GM23338 (cell line): ENCODE measurements at regions not wholly inside any gene's neighbourhood (a gene's known extent, or its start where the extent isn't known, plus 50 kb on each side); places are given as distances from the start of the nearest gene placed in this dataset.

Source experiments
- ATAC-seq: fragments of 200-7000 bp; cut with Tn5 transposase; 3 replicates; pipeline ENCODE4 v1.9.1; 2020
- DNase-seq: peaks from one replicate; pipeline ENCODE4 v3.0.0-alpha.2; 2015; ENCODE audit warnings: low spot score
- H2AFZ ChIP-seq: fragments of 200-600 bp; sonication (generic); 2 replicates; pipeline ENCODE4 v1.8.0; 2016; ENCODE audit warnings: antibody characterized with exemption, mild to moderate bottlenecking, moderate library complexity
- H3F3A ChIP-seq: fragments of 200-600 bp; sonication (generic); replicated peaks from 2 replicates; pipeline ENCODE4 v1.8.0; 2017; ENCODE audit warnings: antibody characterized with exemption, mixed run types, low read depth
- H3K27ac ChIP-seq: fragments of 200-600 bp; sonication (generic); 2 replicates; pipeline ENCODE4 v1.6.1; 2016; ENCODE audit warnings: low read depth
- H3K27me3 ChIP-seq: fragments of 200-600 bp; sonication (generic); 2 replicates; pipeline ENCODE4 v1.8.0; 2016; ENCODE audit warnings: mild to moderate bottlenecking, mixed run types, moderate library complexity; ENCODE audit not compliant: insufficient read depth
- H3K36me3 ChIP-seq: fragments of 200-600 bp; sonication (generic); 2 replicates; pipeline ENCODE4 v1.8.0; 2016; ENCODE audit warnings: mild to moderate bottlenecking; ENCODE audit not compliant: insufficient read depth
- H3K4me1 ChIP-seq: fragments of 200-600 bp; sonication (generic); 2 replicates; pipeline ENCODE4 v1.8.0; 2016; ENCODE audit warnings: mild to moderate bottlenecking, moderate library complexity; ENCODE audit not compliant: insufficient read depth
- H3K4me2 ChIP-seq: fragments of 200-600 bp; sonication (generic); 2 replicates; pipeline ENCODE4 v1.7.1; 2017; ENCODE audit warnings: mixed run types
- H3K4me3 ChIP-seq: fragments of 200-600 bp; sonication (generic); 2 replicates; pipeline ENCODE4 v1.6.1; 2016; ENCODE audit warnings: mixed run types
- H3K79me2 ChIP-seq: fragments of 200-600 bp; sonication (generic); replicated peaks from 2 replicates; pipeline ENCODE4 v1.8.0; 2017; ENCODE audit warnings: mild to moderate bottlenecking; ENCODE audit not compliant: insufficient read depth
- H3K9me2 ChIP-seq: fragments of 200-600 bp; sonication (generic); 2 replicates; pipeline ENCODE4 v1.8.0; 2017; ENCODE audit not compliant: insufficient read depth
- H4K20me1 ChIP-seq: fragments of 200-600 bp; sonication (generic); replicated peaks from 2 replicates; pipeline ENCODE4 v1.8.0; 2017; ENCODE audit warnings: mild to moderate bottlenecking; ENCODE audit not compliant: insufficient read depth
- H3K27ac Mint-ChIP-seq: 2 replicates; pipeline ENCODE4 v1.8.0; 2020; ENCODE audit warnings: inconsistent platforms, mild to moderate bottlenecking, moderate library complexity, mixed read lengths
- H3K27me3 Mint-ChIP-seq: 3 replicates; pipeline ENCODE4 v1.8.0; 2022; ENCODE audit warnings: low read depth, mild to moderate bottlenecking, moderate library complexity, mixed read lengths, inconsistent platforms; ENCODE audit not compliant: insufficient read depth, poor library complexity
- H3K36me3 Mint-ChIP-seq: 3 replicates; pipeline ENCODE4 v1.8.0; 2021; ENCODE audit warnings: low read depth, mild to moderate bottlenecking, inconsistent platforms, moderate library complexity, mixed read lengths
- H3K4me1 Mint-ChIP-seq: 3 replicates; pipeline ENCODE4 v1.8.0; 2020; ENCODE audit warnings: mild to moderate bottlenecking, inconsistent platforms, mixed read lengths
- H3K4me3 Mint-ChIP-seq: 3 replicates; pipeline ENCODE4 v1.8.0; 2021; ENCODE audit warnings: moderate library complexity, mild to moderate bottlenecking, inconsistent platforms, mixed read lengths
- H3K9me3 Mint-ChIP-seq: 3 replicates; pipeline ENCODE4 v1.8.0; 2020; ENCODE audit warnings: moderate library complexity, mild to moderate bottlenecking, inconsistent platforms, mixed read lengths
- CREB1 ChIP-seq: fragments of 250-450 bp; sonication (Bioruptor Pico); IDR thresholded peaks from 2 replicates; pipeline ENCODE4 v1.5.0; 2020; ENCODE audit warnings: low read depth, mild to moderate bottlenecking, moderate library complexity
- EZH2 ChIP-seq: fragments of 200-600 bp; sonication (generic); IDR thresholded peaks from one replicate; pipeline ENCODE4 v1.8.0; 2017; ENCODE audit warnings: antibody characterized with exemption, mild to moderate bottlenecking, low read depth; ENCODE audit not compliant: unreplicated experiment
- EZH2phosphoT487 ChIP-seq: fragments of 200-600 bp; sonication (generic); IDR thresholded peaks from one replicate; pipeline ENCODE4 v1.8.1; 2018; ENCODE audit warnings: antibody characterized with exemption; ENCODE audit not compliant: unreplicated experiment
- JUNB ChIP-seq: IDR thresholded peaks from one replicate; pipeline ENCODE4 v1.6.1; 2016; ENCODE audit warnings: antibody characterized with exemption; ENCODE audit not compliant: unreplicated experiment
- NANOG ChIP-seq: IDR thresholded peaks from 2 replicates; pipeline ENCODE4 v1.6.1; 2016; ENCODE audit warnings: antibody characterized with exemption, borderline replicate concordance
- POLR2AphosphoS5 ChIP-seq: IDR thresholded peaks from 2 replicates; pipeline ENCODE4 v1.6.1; 2016; ENCODE audit warnings: antibody characterized with exemption, low read depth
- STAT1 ChIP-seq: IDR thresholded peaks from one replicate; pipeline ENCODE4 v1.6.1; 2016; ENCODE audit warnings: antibody characterized with exemption; ENCODE audit not compliant: unreplicated experiment
- ZNF114 ChIP-seq: fragments of 250-450 bp; sonication (Bioruptor Pico); IDR thresholded peaks from 2 replicates; pipeline ENCODE4 v1.5.0; 2020; ENCODE audit warnings: mild to moderate bottlenecking, moderate library complexity
- ZNF331 ChIP-seq: fragments of 250-450 bp; sonication (Bioruptor Pico); IDR thresholded peaks from 2 replicates; pipeline ENCODE4 v1.5.0; 2020; ENCODE audit warnings: low read depth, mild to moderate bottlenecking, moderate library complexity
- TF ChIP-seq, protein P1 (sequence below): IDR thresholded peaks from one replicate; pipeline ENCODE4 v1.6.1; 2018; ENCODE audit warnings: antibody characterized with exemption; ENCODE audit not compliant: unreplicated experiment
- TF ChIP-seq, protein P2 (sequence below): fragments of 250-450 bp; sonication (Bioruptor Pico); IDR thresholded peaks from 2 replicates; pipeline ENCODE4 v1.5.0; 2020; ENCODE audit warnings: mild to moderate bottlenecking, moderate library complexity
- TF ChIP-seq, protein P3 (sequence below): IDR thresholded peaks from 2 replicates; pipeline ENCODE4 v1.6.1; 2016; ENCODE audit warnings: antibody characterized with exemption
- TF ChIP-seq, protein P4 (sequence below), 2 experiments: fragments of 200-600 bp in 1 of 2; sonication (generic) in 1 of 2; conservative IDR thresholded peaks; 2 replicates each; pipeline versions ENCODE4 v1.5.1 to v1.6.1; 2016 to 2017; ENCODE audit warnings: antibody characterized with exemption in 2 of 2, low read depth in 2 of 2, mild to moderate bottlenecking in 2 of 2, moderate library complexity in 1 of 2

DNA sequence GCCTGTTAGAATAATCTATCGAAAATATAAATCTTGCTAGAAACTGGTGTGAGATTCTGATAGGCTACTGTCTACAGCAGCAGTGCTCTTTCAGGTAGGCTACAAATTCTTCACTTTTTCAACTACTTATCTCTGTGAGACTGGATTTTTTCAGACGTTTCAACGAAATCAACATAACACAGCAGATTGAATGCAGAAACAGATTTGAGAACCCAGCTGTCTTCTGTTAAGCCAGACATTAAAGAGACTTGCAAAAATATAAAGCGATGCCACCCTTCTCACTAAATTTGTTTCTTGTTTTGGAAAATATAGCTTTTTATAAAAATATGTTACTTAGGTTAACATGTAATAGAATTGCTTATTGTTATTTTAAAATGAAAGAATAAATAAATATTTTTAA, 140.6 kb upstream of the PHACTR1 start:
- Mint-ChIP-seq H3K27ac (no peak overlapping the region), H3K36me3 (no peaks in the 10 kb centered on the region), H3K9me3 (no peaks in the 10 kb centered on the region), H3K27me3 (no peaks in the 10 kb centered on the region), H3K4me3 (no peak overlapping the region), H3K4me1 (peaks cover 9% of the 10 kb centered on the region; the same call in 2 of the 3 replicates)
- Histone ChIP-seq H4K20me1 (no peaks in the 10 kb centered on the region), H2AFZ (no peak overlapping the region), H3K4me3 (no peak overlapping the region), H3K4me2 (no peak overlapping the region), H3K36me3 (no peaks in the 10 kb centered on the region), H3K27me3 (no peaks in the 10 kb centered on the region), H3K27ac (no peak overlapping the region), H3F3A (no peaks in the 10 kb centered on the region), H3K4me1 (peaks cover 9% of the 10 kb centered on the region; the same call in 1 of the 2 replicates), H3K9me2 (no peaks in the 10 kb centered on the region), H3K79me2 (no peaks in the 10 kb centered on the region)
- no peak for TF ChIP-seq NANOG
- TF ChIP-seq POLR2AphosphoS5, result no peak
- no peak for TF ChIP-seq ZNF331 (CRISPR knock-in tag)
- TF ChIP-seq, protein P1, sequence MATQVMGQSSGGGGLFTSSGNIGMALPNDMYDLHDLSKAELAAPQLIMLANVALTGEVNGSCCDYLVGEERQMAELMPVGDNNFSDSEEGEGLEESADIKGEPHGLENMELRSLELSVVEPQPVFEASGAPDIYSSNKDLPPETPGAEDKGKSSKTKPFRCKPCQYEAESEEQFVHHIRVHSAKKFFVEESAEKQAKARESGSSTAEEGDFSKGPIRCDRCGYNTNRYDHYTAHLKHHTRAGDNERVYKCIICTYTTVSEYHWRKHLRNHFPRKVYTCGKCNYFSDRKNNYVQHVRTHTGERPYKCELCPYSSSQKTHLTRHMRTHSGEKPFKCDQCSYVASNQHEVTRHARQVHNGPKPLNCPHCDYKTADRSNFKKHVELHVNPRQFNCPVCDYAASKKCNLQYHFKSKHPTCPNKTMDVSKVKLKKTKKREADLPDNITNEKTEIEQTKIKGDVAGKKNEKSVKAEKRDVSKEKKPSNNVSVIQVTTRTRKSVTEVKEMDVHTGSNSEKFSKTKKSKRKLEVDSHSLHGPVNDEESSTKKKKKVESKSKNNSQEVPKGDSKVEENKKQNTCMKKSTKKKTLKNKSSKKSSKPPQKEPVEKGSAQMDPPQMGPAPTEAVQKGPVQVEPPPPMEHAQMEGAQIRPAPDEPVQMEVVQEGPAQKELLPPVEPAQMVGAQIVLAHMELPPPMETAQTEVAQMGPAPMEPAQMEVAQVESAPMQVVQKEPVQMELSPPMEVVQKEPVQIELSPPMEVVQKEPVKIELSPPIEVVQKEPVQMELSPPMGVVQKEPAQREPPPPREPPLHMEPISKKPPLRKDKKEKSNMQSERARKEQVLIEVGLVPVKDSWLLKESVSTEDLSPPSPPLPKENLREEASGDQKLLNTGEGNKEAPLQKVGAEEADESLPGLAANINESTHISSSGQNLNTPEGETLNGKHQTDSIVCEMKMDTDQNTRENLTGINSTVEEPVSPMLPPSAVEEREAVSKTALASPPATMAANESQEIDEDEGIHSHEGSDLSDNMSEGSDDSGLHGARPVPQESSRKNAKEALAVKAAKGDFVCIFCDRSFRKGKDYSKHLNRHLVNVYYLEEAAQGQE, result no peak
- TF ChIP-seq CREB1 (CRISPR knock-in tag), result no peak
- no peak for TF ChIP-seq EZH2phosphoT487
- TF ChIP-seq, protein P2, sequence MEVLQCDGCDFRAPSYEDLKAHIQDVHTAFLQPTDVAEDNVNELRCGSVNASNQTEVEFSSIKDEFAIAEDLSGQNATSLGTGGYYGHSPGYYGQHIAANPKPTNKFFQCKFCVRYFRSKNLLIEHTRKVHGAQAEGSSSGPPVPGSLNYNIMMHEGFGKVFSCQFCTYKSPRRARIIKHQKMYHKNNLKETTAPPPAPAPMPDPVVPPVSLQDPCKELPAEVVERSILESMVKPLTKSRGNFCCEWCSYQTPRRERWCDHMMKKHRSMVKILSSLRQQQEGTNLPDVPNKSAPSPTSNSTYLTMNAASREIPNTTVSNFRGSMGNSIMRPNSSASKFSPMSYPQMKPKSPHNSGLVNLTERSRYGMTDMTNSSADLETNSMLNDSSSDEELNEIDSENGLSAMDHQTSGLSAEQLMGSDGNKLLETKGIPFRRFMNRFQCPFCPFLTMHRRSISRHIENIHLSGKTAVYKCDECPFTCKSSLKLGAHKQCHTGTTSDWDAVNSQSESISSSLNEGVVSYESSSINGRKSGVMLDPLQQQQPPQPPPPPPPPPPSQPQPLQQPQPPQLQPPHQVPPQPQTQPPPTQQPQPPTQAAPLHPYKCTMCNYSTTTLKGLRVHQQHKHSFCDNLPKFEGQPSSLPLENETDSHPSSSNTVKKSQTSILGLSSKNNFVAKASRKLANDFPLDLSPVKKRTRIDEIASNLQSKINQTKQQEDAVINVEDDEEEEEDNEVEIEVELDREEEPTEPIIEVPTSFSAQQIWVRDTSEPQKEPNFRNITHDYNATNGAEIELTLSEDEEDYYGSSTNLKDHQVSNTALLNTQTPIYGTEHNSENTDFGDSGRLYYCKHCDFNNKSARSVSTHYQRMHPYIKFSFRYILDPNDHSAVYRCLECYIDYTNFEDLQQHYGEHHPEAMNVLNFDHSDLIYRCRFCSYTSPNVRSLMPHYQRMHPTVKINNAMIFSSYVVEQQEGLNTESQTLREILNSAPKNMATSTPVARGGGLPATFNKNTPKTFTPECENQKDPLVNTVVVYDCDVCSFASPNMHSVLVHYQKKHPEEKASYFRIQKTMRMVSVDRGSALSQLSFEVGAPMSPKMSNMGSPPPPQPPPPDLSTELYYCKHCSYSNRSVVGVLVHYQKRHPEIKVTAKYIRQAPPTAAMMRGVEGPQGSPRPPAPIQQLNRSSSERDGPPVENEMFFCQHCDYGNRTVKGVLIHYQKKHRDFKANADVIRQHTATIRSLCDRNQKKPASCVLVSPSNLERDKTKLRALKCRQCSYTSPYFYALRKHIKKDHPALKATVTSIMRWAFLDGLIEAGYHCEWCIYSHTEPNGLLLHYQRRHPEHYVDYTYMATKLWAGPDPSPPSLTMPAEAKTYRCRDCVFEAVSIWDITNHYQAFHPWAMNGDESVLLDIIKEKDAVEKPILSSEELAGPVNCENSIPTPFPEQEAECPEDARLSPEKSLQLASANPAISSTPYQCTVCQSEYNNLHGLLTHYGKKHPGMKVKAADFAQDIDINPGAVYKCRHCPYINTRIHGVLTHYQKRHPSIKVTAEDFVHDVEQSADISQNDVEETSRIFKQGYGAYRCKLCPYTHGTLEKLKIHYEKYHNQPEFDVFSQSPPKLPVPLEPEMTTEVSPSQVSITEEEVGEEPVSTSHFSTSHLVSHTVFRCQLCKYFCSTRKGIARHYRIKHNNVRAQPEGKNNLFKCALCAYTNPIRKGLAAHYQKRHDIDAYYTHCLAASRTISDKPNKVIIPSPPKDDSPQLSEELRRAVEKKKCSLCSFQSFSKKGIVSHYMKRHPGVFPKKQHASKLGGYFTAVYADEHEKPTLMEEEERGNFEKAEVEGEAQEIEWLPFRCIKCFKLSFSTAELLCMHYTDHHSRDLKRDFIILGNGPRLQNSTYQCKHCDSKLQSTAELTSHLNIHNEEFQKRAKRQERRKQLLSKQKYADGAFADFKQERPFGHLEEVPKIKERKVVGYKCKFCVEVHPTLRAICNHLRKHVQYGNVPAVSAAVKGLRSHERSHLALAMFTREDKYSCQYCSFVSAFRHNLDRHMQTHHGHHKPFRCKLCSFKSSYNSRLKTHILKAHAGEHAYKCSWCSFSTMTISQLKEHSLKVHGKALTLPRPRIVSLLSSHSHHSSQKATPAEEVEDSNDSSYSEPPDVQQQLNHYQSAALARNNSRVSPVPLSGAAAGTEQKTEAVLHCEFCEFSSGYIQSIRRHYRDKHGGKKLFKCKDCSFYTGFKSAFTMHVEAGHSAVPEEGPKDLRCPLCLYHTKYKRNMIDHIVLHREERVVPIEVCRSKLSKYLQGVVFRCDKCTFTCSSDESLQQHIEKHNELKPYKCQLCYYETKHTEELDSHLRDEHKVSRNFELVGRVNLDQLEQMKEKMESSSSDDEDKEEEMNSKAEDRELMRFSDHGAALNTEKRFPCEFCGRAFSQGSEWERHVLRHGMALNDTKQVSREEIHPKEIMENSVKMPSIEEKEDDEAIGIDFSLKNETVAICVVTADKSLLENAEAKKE (CRISPR knock-in tag), result no peak
- TF ChIP-seq, protein P3, sequence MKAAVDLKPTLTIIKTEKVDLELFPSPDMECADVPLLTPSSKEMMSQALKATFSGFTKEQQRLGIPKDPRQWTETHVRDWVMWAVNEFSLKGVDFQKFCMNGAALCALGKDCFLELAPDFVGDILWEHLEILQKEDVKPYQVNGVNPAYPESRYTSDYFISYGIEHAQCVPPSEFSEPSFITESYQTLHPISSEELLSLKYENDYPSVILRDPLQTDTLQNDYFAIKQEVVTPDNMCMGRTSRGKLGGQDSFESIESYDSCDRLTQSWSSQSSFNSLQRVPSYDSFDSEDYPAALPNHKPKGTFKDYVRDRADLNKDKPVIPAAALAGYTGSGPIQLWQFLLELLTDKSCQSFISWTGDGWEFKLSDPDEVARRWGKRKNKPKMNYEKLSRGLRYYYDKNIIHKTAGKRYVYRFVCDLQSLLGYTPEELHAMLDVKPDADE, result no peak
- TF ChIP-seq ZNF114 (CRISPR knock-in tag), result no peak
- TF ChIP-seq, protein P4, sequence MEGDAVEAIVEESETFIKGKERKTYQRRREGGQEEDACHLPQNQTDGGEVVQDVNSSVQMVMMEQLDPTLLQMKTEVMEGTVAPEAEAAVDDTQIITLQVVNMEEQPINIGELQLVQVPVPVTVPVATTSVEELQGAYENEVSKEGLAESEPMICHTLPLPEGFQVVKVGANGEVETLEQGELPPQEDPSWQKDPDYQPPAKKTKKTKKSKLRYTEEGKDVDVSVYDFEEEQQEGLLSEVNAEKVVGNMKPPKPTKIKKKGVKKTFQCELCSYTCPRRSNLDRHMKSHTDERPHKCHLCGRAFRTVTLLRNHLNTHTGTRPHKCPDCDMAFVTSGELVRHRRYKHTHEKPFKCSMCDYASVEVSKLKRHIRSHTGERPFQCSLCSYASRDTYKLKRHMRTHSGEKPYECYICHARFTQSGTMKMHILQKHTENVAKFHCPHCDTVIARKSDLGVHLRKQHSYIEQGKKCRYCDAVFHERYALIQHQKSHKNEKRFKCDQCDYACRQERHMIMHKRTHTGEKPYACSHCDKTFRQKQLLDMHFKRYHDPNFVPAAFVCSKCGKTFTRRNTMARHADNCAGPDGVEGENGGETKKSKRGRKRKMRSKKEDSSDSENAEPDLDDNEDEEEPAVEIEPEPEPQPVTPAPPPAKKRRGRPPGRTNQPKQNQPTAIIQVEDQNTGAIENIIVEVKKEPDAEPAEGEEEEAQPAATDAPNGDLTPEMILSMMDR (conservative IDR thresholded peaks at IDR 0.05; ENCODE audit: low read depth in 2 of 2), result no peak
- TF ChIP-seq EZH2, result no peak
- TF ChIP-seq JUNB, result no peak
- TF ChIP-seq STAT1, result no peak
- DNase-seq (no peak), ATAC-seq (no peak)
